ENCODE measurements at regions not wholly inside any gene's neighbourhood (a gene's known extent, or its start where the extent isn't known, plus 50 kb on each side); places are given as distances from the start of the nearest gene placed in this dataset.
"Not testable (repeated sequence)": the region's sequence is repeated elsewhere in the genome, so short reads cannot be mapped to it uniquely, and the experiment has no call there.

DNA sequence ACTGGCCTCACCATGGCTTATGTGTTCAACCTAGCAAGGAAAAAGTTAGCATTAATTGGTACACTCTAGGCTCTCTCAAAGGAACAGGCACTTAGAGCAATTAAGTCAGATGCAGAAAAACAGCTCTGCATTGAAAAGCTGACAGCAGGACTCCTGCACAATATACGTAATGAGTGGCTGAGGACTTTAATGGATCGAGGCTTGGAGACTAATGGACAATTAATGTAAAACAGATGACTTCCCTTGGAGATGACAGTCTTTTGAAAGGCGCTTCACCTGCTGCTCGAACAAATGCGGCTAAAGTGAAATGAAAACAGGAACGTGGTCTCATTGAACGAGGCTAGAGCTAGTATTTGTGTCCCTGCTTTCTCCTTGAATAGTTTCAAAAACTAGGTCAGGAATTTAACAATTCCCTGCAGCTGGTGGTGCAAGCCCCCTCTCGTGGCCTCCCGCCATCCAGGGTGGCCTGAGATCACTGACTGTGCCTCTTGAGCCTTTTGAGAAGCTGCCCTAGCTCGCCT lies 137.1 kb downstream of the ELOVL4 start:
- no peak for DNase-seq

DNA sequence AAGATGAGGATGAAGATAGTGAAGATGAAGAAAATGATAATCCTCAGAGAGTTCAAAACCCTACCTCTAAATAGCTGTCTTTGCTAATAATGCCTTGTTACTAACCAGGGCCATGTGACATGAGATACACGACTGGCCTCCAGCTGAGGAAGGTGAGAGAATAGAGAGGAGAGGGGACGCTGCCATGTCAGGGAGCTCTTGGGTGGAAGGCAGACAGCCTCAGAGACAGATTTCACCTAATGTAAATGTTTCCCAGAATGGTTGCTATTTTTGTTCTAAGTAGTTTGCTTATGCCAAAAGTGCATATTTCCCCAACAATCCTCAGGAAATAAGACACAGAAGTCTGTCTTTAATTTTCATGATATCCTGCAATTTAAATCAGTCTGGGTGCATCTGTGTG lies 138.4 kb downstream of the ELOVL4 start:
- DNase-seq: no peak

DNA sequence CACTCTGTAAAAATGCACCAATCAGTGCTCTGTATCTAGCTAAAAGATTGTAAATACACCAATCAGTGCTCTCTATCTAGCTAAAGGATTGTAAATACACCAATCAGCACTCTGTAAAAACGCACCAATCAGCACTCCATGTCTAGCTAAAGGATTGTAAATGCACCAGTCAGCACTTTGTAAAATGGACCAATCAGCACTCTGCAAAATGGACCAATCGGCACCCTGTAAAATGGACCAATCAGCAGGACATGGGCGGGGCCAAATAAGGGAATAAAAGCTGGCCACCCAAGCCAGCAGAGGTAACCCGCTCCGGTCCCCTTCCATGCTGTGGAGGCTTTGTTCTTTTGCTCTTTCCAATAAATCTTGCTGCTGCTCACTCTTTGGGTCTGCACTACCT lies 140.7 kb downstream of the ELOVL4 start:
- not testable (repeated sequence) for DNase-seq

DNA sequence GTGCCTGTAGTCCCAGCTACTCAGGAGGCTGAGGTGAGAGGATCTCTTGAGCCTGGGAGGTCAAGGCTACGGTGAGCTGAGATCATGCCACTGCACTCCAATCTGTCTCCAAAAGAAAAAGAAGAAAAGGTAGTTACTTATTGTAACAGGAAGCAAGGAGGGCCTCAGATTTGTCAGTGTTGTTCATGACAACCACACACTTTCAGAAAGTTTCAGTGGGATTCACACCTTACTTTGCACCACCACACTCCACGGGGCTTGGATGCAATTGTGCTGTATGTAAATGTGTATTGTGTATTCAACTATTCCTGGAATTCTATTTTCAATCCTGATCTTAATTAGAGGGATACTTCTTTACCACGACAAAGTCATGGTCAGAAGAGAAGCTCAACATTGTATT lies 142.6 kb downstream of the ELOVL4 start:
- no peak for DNase-seq

DNA sequence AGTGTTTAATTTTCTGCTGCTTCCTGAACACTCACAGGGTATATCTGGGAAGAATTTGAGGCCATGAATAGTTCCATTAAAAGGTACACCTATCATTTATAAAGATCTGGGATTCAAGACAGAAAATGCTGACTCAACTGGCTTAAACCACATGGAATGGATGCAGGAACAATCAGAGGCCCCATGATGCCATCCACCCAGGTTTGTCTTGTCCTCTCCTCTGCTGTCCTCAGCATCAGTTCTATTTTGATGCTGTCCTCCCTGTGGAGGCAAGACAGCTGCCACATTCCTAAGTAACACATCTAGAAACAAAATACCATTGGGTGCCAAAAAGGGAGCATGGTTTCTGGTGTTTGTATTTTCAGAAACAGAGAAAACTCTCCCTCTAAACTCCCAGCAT lies 143.4 kb downstream of the ELOVL4 start:
- no peak for DNase-seq

DNA sequence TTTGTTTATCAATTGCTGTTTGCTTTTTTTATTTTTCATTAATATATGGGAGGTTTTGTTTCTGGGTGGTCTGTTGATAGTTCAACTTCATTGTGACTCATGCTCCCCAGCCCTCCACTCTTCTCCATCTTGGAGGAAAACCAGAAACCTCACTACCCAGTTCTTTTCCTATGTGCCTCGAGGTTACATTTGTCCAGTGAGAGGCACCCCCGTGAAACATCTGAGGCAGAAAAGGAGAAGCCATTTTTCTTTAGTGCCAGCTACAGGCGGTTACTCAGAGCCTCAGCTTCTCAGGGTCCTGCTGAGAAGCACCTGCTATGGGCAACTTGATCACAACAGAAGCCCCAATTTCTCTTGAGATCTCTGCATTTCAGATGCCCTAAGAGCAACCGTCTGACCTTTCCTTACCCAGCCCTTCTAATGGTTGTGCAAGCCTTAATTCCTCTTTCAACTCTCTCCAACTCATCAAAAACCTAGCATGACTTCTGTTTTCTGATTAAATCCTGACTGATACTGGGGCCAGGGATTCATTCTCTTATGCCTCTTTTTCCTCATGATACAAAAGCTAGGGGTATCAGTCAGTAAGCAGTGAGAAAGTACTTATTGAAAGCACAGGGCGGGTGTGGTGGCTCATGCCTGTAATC lies 144.6 kb downstream of the ELOVL4 start:
- no peak for DNase-seq

DNA sequence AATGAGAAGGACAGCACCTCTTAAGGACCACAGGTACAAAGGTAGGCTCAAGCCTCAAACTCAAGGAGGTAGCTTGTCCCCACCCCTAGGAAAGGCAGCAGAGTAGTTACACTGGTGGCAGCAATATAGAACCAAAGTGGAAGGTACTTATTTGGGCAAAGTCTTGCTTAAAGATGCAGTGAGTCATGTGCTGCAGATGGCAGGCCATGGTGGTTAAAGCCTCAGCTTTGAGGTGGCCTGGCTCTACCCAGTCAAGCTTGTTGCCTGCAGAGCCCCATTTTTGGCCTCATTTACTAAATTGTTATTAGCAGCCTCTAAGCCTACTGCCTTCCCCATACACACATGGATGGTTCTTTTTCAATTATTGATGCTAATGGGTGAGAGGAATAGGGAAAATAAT lies 146.0 kb downstream of the ELOVL4 start:
- DNase-seq: no peak

DNA sequence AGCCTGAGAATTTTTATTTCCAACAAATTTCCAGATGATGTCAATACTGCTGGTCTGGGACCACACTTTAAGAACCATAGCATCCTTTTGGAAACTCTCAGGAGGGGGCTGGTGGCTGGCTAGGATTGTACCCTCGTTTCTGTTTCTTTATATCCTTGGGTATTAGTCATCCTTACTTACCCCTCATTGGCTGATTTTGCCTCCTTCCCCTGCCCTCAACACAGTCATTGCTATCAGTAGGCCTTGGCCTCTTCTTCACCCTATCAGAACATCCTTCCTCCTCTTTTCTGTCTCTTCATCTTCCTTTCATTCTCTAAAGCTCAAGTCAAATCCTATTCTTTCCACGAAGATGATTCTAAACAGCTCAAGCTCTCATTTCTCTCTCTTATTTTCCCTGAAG lies 148.5 kb downstream of the ELOVL4 start:
- DNase-seq: no peak

DNA sequence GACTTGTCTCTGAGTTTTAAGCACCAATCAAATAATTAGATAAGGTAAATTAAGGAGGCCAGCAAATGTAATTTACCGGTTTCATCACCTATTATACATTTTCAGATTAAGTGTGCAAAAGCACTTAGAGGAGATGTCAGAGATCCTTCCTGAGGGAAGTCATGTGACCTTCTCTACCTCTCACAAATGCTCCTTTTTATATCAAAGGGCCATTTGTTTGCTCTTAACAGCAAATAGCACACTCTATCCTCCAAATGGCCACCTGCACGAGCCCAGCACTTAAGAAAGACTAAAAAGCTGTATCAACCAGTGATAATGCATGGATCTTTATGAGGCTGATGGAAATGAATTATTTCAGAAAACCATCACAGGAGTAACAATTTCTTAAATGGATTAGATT lies 149.4 kb downstream of the ELOVL4 start:
- DNase-seq: no peak

DNA sequence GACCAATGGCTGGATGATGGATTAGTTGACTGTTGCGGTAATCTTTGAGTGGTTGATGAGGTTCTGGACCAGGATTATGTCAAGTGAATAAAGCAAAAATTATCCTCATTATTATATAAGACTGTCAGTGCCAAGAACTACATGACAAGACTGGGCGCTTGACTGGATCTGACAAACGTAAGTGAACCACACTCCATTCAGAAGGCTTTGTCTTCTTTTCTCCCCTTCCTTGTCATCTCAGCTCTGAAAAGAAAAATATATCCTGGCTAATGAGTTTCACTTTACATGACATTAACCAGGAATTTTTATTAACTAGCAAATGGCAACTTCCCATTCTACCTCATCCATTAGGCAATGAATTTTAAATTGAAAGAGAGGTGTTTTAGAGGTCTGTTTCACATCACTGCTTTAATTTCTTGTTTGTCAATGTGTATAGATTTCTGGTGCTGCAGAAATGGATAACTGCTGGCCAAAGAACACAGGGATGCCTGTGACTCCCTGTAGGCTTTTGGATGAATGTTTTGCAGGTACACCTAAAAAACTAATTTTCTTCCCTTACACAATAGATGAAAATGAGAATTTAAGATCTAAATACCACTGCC lies 150.1 kb downstream of the ELOVL4 start:
- no peak for DNase-seq

DNA sequence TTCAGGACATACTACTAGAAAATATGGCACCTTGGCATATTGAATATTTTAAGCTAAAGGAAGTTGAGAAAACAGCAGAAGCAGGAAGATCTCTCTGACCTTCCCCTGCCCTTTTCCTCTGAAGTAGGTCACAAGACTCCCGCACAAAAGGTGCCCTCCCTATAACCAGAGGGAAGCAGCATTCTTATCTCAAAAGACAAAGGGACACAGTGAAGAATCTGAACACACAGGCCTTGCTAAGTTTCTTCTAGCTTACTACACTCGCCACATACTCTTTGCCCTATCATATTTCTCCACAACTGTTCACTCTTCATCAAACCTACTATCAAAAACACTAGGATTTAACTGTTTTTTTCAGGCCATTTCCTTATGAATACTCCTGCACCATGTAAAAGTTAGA lies 151.2 kb downstream of the ELOVL4 start:
- no peak for DNase-seq

DNA sequence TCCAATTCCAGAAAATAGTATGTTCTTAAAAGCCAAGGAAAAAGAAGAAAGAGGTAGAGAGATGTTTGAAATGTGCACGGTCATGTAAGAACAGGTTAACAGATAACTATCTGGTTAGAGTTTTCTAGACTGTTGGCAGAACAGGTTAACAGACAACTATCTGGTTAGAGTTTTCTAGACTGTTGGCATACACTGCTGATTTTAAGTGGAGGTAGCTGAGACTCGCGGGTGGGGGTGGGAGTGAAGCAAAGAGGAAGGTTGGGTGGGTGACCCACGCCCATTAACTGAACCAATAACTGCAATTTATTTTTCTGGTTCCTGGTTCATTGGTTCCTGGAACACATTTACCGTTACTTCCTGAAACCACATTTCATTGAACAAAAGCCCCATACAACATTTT lies 157.5 kb downstream of the ELOVL4 start:
- DNase-seq: no peak

DNA sequence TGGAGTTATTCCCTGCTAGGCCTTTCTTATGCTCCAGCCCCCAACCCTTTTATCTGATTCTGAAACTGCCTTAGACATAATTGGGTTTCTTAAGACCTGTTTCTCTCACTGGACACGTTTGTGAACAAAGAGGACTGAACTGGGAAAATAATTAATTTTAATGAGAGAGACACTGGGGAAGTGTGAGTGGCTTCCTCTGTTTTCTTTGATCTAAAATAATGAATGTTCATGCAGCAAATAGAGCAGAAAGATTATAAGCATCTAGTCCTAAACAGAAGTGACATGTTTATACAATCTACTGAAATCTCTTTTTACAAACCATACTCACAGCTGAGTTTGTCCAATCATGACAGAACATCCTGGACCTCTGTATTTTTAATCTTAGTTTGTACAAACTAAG lies 157.6 kb downstream of the SH3BGRL2 start:
- DNase-seq: no peak

DNA sequence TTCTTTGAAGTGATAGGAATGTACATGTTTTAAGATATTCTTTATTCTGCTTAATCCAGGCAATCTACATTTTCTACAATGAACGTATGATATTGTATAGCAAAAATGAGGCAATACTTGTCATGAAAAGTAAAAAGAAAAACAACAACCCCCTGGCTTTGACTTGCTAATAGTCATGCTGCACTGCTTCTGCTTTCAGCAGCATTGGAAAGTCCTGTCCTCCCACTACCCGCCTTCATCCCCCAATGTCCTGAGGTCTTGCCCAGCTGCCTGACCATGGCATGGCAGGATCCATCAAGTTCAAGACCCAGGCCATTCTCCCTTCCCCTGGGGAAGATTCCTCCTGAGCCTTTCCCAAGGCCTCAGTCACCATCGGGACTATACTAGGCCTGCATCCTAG lies 156.5 kb downstream of the SH3BGRL2 start:
- DNase-seq: no peak

DNA sequence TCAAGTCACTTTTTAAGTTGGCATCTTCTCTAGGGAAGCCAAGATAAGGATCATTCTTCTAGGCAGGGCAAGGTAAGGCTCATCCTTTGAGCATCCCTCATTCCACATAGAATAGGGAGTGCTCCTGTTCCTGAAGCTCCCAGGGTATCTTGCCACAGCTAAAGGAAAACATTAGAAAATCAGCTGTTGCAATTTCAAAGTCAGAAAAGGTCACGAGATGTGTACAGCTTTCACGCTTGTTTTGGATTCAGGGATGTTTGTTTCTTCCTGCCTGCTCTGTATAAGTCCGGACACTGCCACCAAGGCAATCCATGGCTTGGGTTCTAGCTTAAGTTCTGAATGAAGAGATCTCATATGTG lies 153.2 kb downstream of the SH3BGRL2 start:
- no peak for DNase-seq

DNA sequence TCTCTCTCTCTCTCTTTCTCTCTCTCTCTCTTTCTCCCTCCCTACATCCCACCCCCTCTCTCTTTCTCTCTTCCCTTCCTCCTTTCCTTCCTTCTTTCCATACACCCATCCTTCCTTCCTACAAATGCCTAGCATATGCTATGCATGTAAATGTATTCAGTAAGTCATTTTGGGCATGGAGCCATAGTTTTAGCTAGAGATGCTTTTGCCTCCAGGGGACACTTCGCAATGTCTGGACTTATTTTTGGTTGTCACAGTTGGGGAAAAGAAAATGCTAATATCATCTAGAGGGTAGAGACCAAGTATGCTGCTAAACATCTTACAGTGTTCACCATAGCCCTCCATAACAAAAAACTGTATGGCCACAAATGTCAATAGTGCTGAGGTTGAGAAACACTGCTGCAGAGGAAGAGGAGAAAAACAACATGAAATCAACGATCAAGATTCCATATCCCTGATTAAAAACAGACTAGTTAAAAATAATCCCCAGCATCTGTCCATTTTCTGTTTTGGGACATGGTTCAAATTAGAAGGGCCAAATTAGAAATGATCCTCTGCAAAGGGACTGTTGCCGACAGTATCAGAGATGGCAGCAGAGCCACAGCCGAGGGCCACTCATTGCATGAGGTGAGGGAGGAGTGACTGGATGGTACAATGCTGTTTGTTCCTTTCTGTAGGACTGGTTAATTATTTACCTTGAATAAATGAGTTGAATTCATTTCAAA lies 152.7 kb downstream of the SH3BGRL2 start:
- no peak for DNase-seq

DNA sequence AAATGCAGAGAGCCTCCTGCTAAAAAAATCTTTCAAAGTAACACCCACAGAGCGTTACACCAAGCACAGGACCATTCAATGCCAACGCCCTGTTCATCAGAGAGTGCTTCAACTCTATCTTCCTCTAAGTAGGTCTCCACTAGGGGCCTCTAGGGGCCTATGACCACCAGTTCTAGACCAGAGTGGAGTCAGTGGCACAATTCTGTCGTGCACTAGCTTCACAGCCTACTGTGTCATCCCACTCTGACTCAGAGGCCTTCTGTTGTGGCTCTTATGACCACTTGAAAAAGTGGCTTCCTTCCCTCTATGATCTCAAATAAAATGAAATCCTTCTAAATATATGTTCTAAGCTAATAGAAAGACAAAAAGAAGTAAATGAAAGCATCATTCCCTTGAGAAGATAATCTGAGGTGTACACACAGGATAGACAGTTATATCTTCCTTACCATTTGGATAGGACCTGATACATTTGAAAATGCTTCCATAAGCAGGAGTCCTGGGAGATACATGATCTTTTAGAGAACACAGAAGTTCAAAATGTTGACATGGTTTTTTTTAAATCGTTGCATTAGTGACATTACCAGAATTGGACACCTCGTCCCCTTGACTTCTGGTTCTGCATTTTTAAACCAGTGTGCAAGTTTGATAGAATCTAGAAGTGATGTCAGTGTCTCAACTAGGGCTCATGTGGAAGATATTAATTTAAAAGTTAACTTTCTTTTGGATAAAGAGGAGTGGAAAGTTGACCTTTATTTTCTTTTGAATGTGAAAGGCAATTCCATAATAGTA lies 151.9 kb downstream of the SH3BGRL2 start:
- DNase-seq: no peak

DNA sequence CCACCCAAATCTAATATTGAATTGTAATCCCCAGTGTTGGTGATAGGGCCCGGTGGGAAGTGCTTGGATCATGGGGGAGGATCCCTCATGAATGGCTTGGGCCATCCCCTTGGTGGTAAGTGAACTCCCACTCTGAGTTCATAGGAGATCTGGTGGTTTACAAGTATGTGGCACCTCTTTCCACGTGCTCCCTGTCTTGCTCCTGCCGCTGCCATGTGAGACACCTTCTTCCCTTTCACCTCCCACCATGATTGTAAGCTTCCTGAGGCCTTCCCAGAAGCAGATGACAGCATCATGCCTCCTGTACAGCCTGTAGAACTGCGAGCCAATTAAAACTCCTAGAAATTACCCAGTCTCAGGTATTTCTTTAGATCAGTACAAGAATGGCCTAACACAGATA lies 150.8 kb downstream of the SH3BGRL2 start:
- no peak for DNase-seq

DNA sequence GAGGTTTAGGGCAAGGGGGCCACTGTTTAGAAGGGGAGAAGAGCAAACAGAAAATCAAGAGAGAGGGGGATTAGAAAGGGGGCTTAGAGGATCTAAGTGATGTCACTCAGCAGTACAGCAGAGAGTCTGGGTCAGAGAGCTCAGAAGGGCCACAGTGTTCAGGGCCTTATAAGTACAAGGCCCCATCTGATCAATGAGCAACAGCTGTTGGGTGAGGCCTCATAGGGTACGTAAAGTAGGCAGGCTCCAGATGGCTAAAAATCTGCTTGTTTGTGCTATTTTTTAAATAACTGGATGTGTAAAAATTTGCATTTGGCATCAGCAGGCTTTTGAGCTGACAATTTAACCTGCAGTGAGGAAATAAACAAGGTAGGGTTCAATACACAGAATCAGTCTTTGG lies 149.8 kb downstream of the SH3BGRL2 start:
- no peak for DNase-seq

DNA sequence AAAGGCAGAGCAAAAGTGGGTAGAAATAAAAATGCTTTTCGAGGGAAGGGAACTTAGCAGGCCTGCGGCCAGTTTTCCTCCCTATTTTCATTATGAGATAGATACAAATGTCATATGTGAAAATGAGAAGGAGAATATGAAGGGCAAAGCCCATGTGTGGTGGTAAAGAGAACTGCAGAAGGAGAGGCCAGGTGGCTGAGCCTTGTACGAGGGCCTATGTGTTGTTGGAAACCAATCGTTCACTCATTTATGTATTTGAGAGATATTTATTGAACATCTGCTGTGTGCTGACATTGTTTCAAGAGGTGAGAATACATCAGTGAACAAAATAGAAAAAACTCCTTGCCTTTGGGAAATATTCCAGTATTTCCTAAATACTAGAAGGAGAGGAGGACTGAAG lies 147.7 kb downstream of the SH3BGRL2 start:
- DNase-seq: no peak

DNA sequence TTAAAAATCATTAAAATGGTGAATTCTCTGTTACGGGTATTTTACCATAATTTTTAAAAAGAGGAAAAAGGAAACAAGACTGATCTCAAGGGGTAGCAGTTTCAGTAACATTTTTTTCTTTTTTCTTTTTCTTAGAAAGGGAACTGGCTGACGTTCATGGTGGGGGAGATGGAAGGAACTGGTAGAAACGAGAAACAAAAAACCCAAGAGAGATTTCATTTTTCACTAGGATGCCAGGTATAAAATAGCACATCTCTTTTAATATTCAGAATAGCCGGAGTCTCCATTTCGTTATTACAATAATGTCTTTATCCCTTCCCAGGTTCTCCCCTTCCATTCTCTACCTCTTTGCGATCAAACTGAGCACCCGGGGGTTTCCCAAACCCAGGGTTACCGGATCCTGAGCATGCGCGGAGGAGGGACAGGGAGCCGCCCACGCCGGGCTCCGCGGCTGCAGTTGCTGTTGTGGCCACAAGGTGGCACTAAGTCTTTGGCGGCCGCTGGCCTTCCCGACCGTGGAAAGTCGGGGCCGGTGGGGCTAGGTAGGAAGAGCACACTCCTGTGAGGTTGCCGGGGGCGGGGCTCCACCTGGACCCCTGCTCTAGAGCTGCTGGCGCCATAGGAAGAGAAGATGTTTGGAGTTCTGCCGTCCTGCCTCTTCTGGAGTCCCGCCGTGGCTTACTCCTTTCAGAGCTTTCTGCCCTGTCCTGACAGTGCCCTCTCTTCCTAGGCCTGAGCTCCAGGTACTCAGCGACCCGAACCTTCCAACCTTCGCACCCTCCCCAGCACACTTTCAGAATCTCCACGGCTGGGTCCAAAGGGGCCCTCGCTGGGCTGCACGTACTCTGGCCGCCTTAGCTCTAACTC lies 146.8 kb downstream of the SH3BGRL2 start:
- peak; percentile 59 for DNase-seq

DNA sequence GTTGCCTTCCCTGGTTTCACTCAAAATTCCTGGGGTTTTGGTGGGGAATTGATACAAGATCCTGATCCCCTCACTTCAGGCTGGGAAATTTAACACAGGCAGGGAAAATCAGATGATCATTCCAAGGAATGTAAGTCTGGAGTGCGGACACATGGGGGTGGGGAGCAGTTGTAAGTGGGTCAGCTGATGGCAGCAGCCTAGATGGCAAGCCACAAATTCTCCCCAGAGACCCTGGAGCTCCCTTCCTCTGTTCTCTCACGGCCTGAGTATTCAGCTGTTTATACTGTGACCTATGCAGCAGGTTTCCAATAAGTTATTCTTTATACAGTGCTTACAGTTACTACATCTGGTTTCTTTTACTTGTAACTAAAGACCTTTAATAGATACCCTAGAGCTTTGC lies 144.9 kb downstream of the SH3BGRL2 start:
- no peak for DNase-seq

Data from left kidney (tissue), 1 donor.